ENCODE measurements at regions not wholly inside any gene's neighbourhood (a gene's known extent, or its start where the extent isn't known, plus 50 kb on each side); places are given as distances from the start of the nearest gene placed in this dataset.

GRCh38 chr2:176817061-176817565, 395.5 kb upstream of the HNRNPA3 start:
- peak; percentile 11 for DNase-seq

GRCh38 chr2:176818076-176818475, 394.5 kb upstream of the HNRNPA3 start:
- no peak for DNase-seq

- peak; percentile 7 for DNase-seq
These were observed 394.0 kb upstream of the HNRNPA3 start for GRCh38 chr2:176818617-176819016.

GRCh38 chr2:176819306-176819705, 393.3 kb upstream of the HNRNPA3 start:
- DNase-seq: no peak

- DNase-seq: no peak
These were observed 392.1 kb upstream of the HNRNPA3 start for GRCh38 chr2:176820371-176820932.

GRCh38 chr2:176821350-176821749, 391.2 kb upstream of the HNRNPA3 start:
- DNase-seq: no peak

GRCh38 chr2:176822060-176822459, 390.5 kb upstream of the HNRNPA3 start:
- no peak for DNase-seq

- no peak for DNase-seq
These were observed 386.2 kb upstream of the HNRNPA3 start for GRCh38 chr2:176826356-176826755.

- peak; percentile 15 for DNase-seq
These were observed 385.5 kb upstream of the HNRNPA3 start for GRCh38 chr2:176826984-176827668.

- peak; percentile 42 for DNase-seq
These were observed 382.2 kb upstream of the HNRNPA3 start for GRCh38 chr2:176830362-176830761.

GRCh38 chr2:176832086-176832485, 380.5 kb upstream of the HNRNPA3 start:
- no peak for DNase-seq

- DNase-seq: peak; percentile 19
These were observed 378.9 kb upstream of the HNRNPA3 start for GRCh38 chr2:176833671-176834070.

GRCh38 chr2:176834226-176834625, 378.4 kb upstream of the HNRNPA3 start:
- DNase-seq: peak; percentile 56

- DNase-seq: no peak
These were observed 369.4 kb upstream of the HNRNPA3 start for GRCh38 chr2:176843208-176843607.

GRCh38 chr2:176844461-176844860, 368.1 kb upstream of the HNRNPA3 start:
- DNase-seq: no peak

- DNase-seq: no peak
These were observed 366.9 kb upstream of the HNRNPA3 start for GRCh38 chr2:176845718-176846117.

- no peak for DNase-seq
These were observed 365.0 kb upstream of the HNRNPA3 start for GRCh38 chr2:176847575-176847974.

GRCh38 chr2:176848844-176849243, 363.8 kb upstream of the HNRNPA3 start:
- DNase-seq: no peak

- no peak for DNase-seq
These were observed 361.2 kb upstream of the HNRNPA3 start for GRCh38 chr2:176851200-176851888.

GRCh38 chr2:176851889-176852483, 360.6 kb upstream of the HNRNPA3 start:
- no peak for DNase-seq

GRCh38 chr2:176852667-176853066, 359.9 kb upstream of the HNRNPA3 start:
- no peak for DNase-seq

GRCh38 chr2:176854062-176854461, 358.5 kb upstream of the HNRNPA3 start:
- DNase-seq: no peak

GRCh38 chr2:176854878-176855277, 357.7 kb upstream of the HNRNPA3 start:
- DNase-seq: no peak
